Activated naive CD4-positive, alpha-beta T cell treated with Interleukin-2 at 50 U/mL for 16 hours (primary cell): ENCODE measurements at regions not wholly inside any gene's neighbourhood (a gene's known extent, or its start where the extent isn't known, plus 50 kb on each side); places are given as distances from the start of the nearest gene placed in this dataset.
"Not testable (repeated sequence)": the region's sequence is repeated elsewhere in the genome, so short reads cannot be mapped to it uniquely, and the experiment has no call there.

Source experiments
- DNase-seq: peaks from one replicate; pipeline ENCODE4 v3.0.0-alpha.2; 2020

DNA sequence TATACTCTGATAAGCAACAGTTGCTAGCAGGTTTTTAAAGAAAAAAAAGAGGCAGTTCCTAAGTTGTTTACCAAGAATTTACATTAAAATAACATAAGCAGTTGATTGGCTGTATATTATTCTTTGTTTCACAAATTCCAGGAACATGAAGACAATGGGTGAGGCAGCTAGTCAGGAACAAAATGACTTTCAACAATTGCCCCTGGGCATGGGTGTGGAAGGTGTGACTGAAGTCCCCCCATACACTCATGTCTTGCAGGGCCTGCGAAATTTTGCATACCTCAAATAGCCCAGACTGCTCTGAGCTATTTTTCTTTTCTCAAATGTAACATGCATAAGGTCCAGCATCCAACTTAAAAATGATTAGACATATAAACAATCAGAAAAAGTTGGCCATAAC is 267.2 kb upstream of the DIO3 start:
- DNase-seq: no peak

DNA sequence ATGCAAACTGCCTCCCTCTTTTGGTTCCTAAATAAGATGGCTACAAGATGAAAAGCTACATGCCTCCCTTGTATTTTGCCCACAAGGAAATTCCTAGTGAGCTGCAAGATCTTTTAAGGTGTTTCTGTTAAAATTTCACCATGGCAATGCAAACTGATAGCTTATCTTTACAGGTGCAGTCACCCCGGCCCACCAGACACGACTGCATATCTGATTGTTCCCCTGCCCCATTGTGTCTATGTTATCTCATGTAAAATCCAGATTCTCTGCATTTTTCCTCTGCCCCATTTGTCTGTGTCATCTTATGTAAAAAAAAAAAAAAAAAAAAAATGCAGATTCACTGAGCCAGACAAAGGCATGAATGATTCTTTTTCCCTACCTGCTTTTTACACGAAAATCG is 261.5 kb upstream of the DIO3 start:
- not testable (repeated sequence) for DNase-seq

DNA sequence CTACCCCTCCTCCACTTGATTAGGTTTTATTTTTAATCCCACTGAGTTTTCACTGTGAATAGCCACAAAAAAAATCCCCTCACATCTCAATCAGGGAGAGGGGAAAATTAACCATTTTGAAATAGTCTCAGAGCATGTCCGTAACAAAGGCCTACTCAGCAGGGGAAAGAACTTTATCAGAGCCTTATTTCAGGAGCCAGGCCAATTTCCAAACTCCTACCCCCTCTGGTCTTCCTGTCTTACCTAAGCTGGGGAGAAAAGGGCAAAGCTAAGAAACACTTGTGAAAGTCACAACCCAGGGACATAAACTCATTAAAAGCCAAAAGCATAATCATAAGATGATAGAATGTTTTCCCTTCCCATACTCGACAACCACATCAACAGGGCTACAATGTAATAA is 260.3 kb upstream of the DIO3 start:
- no peak for DNase-seq

DNA sequence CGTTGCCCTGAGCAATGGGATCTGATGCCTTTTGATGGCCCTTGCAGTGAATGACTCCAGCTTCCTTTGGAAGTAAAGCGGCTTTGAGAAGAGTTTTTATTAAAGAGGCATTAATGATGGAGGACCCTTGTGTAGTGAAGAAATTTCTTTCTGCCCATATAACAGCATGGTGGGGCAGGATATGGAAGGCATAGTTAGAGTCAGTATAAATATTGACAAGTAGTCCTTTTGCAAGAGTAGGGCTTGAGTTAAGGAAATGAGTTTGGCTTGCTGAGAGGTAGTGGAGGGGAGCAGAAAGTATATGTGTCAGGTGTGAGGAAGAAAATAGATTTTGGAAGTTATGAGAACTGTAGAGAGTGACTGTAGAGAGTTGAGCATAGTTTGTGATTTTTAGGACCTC is 254.1 kb upstream of the DIO3 start:
- not testable (repeated sequence) for DNase-seq

DNA sequence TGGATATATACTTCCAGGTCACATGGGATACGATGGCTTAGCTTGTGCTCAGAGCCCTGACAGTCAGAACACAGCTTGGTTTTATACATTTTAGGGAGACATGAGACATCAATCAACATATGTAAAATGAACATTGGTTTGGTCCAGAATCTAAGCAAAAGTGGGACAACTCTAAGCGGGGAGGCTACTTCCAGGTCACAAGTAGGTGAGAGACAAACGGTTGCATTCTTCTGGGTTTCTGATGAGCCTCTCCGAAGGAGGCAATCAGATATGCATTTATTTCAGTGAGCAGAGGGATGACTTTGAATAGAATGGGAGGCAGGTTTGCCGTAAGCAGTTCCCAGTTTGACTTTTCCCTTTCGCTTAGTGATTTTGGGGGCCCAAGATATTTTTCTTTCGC is 250.1 kb upstream of the DIO3 start:
- not testable (repeated sequence) for DNase-seq

DNA sequence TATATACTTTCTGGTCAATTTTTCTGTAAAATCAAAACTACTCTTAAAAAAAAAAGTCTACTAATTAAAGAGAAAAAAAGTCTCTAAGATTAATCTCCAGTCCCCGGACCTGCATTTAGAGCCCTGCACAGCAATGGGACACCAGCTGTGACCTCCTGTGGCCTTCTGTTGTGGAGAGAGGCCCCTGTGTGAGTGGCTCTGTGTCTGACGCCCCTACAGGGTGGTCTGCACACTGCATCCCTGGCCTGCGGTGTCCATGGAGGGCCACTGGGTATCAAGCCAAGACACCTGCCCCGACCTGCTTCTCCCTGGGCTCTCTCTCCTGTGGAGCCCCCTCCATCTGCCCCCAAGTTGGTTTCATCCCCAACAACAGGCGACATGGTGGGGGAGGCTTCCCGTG is 248.0 kb upstream of the DIO3 start:
- DNase-seq: no peak

DNA sequence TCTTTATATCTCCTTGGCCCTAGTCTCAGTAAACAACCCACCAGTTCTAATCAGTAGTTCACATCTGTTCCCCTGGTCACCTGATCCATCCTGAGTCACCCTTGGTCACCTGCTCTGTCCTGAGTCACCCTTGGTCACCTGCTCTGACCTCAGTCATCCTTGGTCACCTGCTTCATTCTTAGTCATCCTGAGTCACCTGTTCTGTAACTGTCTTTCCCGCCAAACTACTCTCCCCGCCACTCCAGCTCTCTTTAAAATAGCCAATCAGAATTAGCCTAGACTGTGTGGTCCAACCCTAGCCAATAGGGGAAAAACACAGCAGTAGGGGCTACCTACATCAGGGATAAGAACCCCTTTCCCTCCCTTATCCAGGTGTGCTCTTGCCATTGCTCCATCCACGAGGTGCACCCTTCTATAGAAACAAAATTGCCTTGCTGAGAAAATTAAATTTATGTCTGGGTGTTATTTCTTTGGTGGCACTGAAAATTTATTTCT is 245.4 kb upstream of the DIO3 start:
- no peak for DNase-seq

DNA sequence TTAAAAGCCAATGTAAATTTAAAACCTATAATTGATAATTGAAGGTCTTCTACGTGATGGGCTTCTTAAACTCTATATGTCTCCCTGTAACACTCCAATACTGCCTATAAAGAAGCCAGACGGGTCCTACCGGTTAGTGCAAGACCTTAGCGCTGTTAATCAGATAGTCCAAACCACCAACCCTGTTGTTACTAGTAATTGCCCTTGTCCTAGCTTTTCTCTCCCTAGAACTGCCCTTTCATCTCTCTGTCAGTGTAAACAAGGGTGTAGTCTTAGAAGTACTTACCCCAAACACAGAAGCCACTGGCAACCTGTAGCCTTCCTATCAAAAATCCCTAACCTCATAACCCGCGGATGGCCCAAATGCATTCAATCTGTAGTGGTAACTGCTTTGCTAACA is 243.0 kb upstream of the DIO3 start:
- DNase-seq: no peak

DNA sequence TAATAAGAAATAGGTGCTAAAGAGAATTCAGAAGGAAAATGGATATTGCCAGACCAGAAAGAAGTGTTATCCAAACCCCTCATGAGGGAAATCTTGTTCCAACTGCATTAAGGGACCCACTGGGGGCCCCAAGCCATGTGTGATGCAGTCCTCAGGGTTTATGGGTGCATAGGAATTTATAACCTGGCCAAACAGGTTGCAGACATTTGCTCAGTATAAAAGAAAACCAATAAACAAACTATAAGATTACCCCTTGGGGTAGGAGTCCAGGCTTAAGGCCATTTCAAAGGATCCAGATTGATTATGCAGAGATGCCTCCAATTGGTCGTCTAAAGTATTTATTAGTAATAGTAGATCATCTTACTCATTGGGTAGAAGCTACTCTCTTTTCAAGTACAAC is 240.9 kb upstream of the DIO3 start:
- DNase-seq: no peak

DNA sequence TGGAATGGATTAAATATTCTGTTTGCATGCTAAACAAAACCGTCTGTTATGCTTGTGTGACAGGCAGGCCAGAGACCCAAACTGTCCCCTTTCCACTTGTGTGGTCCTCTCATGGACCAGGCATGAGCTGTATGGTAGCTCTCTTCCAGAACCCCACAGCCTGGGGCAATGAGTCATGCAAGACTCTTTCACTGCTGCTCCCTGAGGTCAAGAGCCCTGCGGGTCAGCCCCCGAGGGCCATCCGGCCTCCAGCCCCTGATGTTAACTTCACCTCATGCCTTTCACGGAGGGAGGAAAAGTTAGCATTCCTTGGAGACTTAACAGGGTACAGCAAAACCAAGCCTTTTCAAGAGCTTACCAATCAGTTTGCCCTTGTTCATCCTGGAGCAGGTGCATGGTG is 239.1 kb upstream of the DIO3 start:
- no peak for DNase-seq

DNA sequence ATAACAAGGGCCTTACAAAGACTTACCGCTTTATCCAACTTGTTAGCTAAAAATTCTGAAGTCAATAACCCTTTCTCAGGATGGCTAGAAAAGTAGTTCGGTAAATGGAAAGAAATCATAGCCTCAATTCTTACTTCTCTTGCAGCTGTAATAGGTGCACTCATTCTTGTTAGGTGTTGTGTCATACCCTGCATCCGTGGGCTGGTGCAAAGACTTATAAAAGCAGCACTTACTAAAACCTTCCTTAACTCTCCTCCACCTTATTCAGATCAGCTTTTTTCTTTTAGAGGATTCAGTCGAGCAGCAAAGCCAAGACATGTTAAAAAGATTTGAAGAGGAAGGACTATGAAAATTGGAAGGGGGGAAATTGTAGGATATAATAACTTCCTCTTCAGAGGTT is 238.2 kb upstream of the DIO3 start:
- no peak for DNase-seq

DNA sequence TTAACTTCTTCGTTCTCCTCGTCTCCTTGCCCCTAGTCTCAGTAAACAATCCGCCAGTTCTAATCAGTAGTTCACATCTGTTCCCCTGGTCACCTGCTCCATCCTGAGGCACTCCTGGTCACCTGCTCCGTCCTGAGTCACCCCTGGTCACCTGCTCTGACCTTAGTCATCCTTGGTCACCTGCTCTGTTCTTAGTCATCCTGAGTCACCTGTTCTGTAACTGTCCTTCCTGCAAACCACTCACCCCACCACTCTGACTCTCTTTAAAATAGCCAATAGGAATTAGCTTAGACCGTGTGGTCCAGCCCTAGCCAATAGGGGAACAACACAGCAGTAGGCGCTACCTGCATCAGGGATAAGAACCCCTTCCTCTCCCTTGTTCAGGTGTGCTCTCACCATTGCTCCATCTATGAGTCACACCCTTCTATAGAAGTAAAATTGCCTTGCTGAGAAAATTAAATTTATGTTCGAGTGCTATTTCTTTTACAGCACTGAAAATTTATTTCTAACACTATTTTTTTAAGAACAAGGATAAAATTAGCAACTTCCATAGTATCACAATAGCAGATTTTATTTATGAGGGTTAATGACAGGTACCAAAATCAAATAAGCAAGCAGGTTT is 237.6 kb upstream of the DIO3 start:
- not testable (repeated sequence) for DNase-seq

DNA sequence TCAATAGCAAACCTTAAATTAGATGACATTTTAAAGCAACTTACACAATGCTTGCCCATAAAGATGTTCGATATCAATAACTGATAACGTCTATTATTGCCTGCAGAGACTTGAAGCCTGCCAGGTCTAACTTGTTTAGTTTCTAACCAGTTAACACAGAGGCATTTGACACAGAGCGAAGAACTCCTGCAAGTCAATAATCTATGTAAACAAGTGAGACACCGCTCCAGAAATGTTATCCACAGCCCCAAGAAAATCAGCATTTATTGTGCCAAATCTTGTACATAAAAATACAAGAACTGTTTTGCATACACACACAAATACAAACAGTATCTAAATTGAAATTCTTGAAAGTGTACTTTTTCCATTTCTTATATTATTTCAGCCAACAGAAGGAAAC is 236.0 kb upstream of the DIO3 start:
- DNase-seq: no peak

DNA sequence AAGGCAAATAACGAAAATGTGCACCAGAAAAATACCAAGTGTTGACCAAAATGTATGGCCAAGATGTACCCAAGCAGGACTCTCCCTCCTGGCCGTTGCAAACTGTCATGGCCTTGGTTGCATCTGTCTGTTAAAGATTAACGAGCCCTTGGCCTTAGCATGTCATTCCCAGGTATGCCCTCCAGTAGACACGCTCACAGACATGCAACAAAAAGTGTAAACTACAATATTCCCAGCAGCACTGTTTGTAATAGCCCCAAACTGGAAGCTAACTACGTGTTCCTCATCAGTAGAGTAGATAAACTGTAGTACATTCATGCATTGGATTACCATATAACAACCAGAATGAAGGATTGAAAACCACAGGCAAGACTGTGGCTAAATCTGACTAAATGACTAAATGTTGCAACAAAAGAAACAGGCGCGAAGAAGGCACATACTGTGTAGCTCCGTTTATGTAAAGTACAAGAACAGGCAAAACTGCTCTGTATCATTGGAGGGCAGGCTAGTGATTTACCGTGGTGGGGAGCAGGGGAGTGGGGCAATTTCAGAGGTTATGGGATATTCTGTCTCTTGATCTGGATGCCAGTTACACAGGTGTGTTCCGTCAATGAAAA is 232.8 kb upstream of the DIO3 start:
- no peak for DNase-seq

DNA sequence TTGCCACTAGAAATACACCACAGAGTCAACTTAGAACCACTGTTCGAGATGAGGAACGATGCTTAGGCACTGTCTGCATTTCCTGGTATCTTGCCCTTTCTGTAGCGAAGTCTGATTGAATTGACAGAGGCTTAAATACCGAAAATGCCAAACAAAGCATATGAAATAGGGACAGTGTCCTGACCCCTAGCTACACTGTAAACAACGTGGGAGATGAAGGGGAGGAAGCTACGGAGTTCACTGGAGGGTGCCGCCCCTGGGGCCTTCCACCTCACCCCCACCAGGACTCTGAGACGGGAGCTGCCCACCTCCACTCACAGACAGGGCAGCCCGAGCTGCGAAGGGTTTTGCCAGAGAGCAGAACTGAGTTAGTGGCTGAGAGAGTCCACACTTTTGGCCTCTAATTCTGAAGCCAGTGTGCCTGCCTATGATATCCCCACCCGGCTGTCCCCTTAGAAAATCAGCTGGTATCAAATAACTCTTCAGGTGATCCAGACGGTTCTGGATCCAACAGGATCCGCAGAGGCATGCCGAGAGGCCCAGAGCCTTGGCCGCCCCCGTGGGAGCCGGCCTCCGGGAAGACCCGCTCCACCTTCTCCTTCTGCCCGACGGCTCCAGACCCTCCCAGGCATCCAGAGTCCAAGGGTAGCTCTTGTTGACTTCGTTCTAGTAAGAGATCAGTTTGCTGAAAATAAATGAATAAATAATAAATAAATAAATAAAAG is 230.7 kb upstream of the DIO3 start:
- DNase-seq: no peak

DNA sequence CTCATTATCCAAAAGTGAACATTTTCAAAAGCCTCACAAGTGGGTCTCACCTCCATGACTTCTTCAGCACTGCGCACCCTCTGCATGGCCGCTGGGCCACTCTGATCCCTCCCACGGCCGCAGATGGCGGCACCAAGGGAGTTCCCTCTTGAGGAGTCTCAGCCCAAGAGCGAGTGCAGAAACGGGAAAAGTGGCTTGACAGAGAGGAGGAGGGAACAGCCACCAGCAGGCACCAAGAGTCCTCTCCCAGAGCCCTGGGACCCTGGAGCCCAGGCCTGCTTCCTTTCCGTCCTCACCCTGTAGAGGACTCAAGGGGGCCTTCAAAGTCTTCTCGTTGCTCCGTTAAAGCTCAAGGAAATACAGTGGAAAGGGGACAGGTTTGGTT is 230.2 kb upstream of the DIO3 start:
- DNase-seq: no peak

DNA sequence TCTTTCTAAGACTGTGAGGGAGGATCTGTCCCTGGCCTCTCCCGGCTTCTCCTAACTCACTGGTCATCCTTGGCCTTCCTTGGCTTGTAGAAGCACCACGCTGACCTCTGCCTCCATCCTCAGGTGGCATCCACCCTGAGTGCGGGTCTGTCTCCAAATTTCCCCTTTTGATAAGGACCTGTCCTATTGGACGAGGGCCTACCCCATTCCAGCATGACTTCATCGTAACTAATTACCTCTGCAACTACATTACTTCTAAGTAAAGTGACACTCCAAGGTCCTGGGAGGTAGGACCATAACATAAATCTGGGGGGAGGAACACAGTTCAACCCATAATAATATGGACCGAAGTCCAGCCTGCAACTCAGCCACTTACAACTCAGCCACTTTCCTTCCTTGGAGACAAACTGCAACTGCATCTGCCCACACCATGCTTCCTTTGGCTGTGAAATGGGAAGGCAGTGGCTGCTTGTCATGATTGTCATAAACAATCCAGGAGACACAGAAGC is 229.6 kb upstream of the DIO3 start:
- no peak for DNase-seq

DNA sequence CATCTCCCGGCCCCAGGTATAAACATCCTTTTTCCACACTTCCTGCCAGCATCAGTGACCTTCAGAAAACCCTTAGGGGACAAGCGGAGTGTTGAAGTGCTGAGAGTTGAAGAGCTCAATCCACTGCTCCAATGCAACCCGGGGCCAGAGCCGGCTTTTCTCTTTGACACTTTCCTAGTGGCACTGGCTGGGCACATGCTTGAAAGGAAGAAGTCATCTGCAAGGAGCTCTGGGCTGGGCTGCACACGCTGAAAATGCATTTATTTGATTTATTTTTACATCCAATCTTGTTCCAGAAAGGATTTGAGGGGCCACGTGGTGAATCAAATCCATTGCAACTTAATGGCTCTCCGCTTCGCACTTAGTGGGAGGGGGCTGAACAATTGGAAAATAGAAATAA is 229.0 kb upstream of the DIO3 start:
- DNase-seq: no peak

DNA sequence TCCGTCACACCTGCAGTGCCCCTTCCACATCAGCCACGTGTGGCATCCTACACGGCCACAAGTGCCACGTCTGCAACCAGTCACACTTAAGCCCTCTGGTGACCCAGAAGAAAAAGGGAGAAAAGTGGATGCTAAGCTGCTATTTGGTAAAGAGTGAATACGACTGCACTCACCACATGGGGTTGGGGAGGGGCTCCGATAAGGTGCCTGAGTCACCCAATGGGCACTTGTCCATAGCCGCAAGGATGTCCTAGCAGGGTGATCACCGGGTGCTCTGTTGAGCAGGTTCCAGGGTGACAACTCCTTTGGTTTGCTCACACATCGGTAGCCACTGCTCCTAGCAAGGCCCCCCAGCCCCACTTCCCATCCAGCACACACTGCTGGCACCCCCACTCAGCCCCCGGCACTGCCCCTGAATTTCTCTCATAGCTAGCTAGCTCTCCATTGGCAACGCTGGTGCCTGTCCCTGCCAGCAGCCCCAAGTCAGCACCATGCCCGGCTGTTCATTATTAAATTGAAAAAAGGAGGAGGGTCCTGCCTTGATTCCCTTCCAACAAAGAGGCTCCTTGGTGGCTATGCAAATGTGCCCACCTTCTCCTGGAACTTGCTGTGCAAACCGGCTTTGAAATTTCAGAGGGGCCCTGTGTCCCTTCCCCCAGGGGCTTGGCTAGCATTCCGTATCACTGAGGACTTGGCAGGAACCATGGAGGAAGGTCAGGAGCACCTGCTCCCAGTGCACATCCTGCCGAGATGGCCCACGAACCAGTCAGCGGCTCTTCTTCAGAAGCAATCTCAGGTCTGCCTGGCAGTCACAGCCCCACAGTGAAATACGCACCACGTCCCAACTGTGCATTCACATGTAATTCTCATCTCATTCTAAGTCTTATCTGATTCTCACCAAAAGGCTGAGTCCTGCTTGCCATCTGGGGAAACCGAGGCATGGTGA is 227.7 kb upstream of the DIO3 start:
- DNase-seq: no peak

DNA sequence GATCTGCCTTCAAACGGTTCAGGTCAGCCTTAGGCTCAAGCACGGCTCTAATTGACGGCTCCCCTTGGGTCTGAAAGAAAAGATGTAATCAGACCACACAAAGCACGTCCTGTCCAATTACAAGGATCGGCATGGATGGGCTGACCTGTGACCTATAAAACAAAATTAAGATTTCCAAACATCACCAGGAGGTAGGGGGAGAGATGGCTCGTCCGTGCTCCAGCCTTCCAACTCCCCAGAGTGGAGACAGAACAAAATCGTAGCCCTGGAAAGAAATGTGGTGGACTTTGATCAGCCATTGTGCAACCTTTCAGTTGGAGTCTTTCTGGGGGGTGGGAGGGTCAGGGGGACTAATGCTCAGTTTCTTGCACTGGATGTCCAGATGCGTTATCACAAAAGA is 226.6 kb upstream of the DIO3 start:
- DNase-seq: no peak

DNA sequence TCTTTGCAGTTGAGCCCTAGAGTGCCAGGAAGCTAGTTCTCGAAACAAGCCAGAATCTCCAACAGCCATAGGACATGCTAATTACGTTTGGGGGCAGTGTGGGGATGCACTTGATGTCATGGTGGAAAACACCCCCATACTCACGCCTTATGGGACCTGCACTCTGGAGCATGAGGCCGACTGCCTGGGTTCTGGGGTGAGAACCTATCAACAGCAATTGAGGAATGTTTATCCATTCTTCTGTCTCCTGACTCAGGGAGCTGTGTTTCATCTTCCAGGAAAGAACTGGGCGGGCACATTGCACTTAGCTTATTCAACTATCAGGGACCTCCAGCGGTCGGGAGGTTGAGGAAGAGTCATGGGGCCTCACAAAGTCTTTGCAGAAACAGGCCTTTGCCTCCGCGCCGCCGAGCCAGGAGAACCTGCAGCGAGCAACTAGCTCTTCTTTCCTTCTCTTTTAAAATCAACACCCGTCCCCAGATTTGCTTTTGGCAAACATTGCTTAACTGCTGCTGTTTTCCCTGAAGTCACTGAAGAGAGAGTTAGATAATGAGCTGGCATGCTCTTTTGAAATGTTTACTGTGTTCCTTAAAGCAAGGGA is 226.1 kb upstream of the DIO3 start:
- DNase-seq: no peak

DNA sequence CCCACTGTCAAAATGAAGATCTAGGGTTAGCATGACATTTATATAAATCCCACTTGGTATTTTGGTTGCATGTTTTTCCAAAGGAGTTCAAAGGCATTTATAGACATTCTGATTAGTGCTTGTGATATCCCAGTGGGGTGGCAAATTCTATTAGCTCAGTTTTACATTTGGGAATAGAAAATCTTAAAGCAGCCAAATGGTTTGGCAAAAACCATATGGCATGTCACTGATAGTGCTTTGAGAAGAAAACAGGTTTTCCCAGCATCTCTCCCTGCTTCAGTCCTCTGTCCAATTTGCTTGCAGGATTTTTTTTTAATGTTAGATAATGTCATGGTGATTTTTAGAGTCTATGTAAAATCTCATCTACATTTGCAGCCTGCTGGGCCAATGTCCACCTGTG is 225.1 kb upstream of the DIO3 start:
- no peak for DNase-seq

DNA sequence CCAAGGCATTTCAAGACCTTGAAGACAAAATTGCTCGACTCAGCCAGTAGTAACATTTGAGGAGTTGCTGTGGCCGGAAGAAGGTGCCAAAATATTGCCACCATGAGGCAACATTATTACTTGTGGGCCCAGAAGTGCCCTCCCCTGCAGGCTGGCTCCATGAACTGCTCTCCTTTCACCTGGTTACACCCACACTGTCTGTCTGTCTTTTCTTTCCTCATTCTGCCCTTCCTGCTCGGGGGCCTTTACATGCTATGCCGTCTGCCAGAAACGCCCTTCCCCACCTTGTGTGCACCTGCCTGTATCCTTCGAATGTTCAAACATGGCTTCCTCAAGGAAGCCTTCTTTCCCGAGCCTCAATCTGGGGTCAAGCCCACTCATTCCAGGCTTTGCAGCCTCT is 224.2 kb upstream of the DIO3 start:
- DNase-seq: no peak
